GM21717 (cell line): ENCODE measurements at regions not wholly inside any gene's neighbourhood (a gene's known extent, or its start where the extent isn't known, plus 50 kb on each side); places are given as distances from the start of the nearest gene placed in this dataset.
"Not testable (repeated sequence)": the region's sequence is repeated elsewhere in the genome, so short reads cannot be mapped to it uniquely, and the experiment has no call there.

Source experiments
- ATAC-seq: cut with Tn5 transposase; IDR thresholded peaks from one replicate; pipeline ENCODE4 v1.9.1; 2021; ENCODE audit warnings: mild to moderate bottlenecking, moderate library complexity; ENCODE audit not compliant: unreplicated experiment

DNA sequence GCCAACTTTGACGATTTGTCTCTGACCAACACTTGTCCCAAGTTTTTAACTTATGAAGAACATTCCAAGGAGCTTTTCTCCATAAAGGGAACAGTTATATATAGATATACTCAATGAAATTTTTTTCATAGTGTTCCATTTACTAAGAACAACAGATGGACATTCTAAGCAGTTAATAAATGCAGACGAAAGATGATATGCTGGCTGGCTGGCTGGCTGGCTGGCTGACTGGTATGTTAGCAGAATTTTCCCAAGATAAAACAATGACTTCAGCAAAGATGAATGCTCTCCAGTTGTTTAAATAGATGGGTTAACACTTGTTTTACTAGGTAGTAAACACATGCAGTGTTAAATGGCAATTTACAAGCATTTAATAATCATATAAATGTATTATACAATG lies 62.2 kb downstream of the SPANXN3 start:
- ATAC-seq, result no peak

DNA sequence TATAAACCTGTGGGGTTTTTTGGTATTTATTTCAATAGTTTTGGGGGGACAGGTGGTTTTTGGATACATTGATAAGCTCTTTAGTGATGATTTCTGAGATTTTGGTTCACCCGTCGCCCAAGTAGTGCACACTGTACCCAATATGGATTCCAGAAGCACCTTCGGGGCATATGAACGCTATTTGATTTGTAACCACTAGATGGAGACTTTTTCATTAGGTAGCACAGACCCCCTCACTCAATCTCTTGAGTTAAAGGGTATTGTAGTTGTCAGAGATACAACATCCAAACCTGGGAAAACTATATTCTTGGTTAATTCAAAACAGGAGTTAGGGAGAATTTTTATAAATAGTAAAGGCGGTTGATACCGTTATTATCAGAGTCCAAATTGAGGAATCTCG lies 79.8 kb downstream of the SPANXN3 start:
- no peak for ATAC-seq

DNA sequence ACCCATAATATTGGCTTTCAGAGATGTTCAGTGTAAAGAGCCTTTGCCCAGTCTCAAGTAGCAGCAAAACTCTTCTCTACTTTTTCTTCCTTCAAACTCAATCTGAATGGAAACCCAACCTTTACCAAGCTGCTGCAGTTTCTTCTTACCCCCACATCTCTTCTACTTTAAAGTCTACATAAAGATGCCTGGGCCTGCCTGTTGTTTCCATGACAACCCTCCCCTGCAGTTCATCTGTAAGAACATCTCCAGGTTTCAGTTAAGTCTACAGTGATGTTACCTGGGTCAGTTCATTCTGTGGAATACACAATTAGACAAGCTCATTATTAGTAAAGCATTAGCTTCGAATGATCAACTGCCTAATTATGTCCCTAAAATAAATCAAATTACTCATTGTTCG lies 81.4 kb downstream of the SPANXN3 start:
- no peak for ATAC-seq

DNA sequence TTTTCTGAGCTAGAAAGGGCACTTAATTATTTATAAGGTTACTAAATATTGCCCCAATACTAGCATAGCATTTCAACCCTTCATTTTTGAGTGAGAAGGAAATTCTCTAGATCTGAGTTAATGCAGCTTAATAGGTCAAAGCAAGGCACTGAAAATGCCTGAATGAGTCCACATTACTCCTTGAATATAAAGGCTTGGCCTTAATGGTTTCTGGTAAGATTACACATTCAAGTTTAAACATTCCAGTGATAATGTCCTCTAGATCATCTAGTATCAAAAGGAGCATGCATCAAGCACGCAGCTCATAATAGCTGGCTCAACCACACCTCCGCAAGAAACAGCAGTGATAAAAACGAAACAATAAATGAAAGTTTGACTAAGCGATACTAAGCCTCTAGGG lies 87.5 kb downstream of the SPANXN3 start:
- no peak for ATAC-seq

DNA sequence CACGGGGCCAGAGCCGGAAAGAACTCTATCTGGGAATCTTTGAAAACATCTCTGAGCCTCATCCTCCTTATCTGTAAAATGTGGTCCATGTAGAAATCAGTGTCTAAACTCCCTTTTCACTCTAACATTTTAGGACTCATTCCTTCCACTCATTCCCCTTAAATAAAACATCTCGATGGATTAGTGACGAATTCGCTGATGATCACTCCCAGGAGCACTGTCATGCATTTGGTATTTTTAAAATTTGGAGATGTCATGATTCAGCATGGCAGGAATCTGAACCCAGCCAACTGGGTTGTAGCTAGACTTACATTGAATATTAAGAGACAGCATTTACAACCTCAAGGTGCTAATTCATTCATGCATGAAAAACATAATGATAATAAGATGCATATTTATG lies 88.1 kb downstream of the SPANXN3 start:
- no peak for ATAC-seq

DNA sequence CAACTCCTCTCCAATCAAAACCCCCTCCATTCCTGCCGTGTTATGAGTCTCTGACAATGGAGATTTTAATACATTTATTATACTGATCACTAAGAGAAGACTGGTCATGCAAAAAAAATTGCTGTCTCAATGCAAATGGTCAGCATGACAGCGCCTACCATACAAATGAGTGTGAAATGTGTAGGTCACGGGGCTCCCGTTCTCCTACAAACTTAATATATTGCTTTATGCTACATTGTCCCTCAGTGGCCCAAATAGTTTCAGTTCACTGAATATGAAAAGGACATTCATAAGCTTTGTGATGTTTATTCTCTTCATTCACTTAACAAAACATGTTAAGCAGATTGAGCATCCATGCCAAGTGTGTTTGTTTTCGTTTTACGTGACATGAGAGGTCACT lies 116.1 kb downstream of the SPANXN3 start:
- no peak for ATAC-seq

DNA sequence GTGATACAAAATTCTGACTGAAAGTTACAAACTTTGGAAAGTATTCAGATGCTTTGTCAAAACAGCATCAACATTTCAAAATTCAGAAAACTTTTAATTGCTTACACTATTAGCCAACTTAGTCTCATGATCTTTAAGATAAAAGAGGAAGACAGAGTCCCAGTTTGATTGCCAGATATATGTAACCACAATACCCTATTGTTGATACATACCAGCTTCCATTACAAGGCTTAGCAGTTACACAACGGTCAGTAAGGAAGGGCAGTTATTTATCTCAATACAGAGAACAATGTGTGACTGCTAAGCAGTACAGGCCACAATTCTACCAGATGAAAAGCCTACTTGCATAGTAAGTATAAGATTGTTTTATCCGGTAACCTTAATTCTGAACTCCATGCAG lies 138.4 kb downstream of the SPANXN3 start:
- ATAC-seq, result no peak

DNA sequence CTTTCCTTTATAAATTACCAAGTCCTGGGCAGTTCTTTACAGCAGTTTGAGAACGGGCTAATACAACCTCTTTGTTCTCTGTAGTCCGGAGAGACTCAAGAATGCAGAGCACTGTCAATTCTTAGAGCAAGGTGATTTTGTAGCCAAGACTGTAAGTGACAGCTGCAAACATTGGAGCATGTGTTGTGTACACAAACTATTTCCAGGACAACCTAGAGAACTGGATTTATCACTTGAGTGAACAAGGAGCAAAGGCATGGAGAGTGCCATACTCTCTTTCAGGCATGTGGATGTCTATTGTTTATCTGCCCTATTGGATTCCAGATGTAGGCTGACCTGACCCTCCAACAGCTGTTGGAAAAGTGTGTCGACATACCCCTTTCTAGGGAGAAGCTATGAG lies 153.9 kb downstream of the SPANXN3 start:
- no peak for ATAC-seq

DNA sequence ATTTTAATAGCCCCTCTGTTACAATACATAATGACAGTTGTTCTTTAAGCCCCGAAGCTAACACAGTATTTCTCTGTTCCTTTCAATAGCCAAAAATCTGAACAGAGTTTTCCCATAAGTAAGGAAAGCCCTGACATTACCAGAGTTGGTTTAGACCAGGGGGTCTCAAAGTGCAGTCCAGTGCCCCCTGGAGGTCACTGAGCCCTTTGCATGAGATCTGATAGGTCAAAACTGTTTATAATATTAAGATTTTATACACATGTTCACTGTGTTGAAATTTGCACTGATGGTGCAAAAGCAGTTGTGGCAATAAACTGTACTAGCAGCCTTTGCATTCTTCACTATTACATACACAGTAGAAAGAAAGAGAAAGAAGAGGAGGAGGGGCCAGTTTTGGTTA lies 177.1 kb downstream of the SPANXN3 start:
- no peak for ATAC-seq

DNA sequence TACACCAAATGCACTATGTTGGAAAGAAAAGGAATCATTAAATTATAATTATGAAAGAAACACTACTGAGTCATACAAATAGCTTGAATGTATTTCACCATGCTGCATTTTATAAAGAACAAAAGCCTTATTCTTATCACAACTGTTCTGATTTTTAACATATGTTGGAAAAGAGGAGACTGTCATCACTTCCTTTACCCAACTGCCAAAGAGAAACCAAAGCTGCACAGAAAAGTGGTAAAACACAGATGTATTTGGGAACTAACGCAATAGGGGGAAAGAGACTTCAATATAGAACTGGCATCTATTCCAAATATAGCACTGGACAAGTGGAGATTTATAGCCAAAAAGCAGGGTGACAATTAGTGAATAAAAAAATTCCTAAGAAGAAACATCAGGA lies 181.0 kb downstream of the SPANXN3 start:
- no peak for ATAC-seq

DNA sequence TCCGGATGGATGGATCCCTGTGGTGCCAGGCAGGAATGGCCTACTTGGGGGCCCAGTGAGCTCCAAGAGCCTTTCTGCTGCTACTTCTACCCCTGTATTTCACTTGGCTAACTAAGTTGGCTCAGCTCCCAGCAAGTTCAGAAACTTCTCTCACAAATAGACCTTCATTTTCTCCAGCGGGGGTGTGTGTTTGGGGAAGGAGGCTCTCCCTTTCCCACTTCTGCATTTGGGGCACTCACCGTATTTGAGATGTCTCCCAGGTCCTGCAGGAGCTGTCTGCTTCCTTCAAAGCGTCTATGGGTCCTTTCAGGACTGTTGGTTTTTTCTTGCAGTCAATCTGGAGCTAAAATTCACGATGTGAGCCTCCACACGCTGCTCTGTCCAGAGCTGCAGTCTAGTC lies 197.7 kb downstream of the SPANXN3 start:
- no peak for ATAC-seq

DNA sequence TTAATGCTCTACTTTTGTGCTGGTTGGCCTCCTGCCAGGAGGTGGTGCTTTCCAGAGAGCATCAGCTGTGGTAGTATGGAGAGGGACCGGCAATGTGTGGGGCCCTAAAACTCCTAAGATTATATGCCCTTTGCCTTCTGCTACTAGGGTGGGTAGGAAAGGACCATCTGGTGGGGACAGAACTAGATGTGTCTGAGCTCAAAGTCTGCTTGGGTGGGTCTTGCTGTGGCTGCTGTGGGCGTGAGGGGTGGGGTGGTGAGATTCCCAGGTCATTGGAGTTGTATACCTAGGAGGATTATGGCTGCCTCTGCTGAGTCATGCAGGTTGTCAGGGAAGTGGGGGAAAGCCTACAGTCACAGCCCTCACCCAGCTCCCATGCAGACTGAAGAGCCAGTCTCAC lies 198.4 kb downstream of the SPANXN3 start:
- ATAC-seq, result not testable (repeated sequence)

DNA sequence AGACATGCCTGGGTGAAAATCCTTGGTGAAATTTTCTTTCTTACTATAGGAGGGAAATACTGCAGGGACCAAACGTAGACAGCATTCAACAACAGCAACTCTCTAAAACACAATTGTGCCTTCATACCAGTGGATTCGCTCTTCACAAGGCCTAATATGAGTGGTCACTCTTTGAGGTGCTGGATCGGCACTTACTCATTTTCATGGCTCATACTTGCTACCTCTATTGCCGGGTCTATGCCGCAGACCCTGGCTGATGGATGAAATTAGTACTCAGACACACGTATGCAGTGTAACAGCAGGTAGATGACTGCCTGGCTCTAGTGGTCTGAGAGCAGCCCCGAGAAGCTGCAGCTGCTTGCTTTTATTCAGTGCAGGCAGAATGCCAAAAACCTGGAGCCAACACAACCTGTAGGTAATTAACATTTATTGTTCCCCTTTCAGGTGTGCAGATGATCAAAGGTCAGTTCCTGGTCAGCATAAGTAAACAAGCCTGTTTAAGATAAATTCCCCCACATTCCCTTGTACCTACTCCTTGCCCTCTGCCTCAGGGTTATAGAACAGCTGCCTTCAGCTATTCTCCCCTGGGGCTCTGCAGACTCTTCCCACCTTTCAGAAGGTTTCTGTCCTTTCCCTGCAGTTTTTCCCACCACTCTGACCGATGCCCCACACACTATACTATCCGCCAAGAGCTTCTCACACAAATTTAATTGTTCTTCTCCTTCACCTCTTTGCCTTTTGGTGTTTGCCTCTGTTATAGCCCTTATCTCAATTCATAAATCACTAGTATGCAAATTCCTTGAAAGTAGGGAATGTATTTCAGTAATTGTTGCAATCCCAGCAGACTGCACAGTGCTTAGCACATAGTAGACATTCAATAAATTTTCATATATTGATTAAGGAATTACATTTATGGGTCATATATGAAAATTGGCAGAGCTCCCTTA lies 210.0 kb downstream of the SPANXN3 start:
- no peak for ATAC-seq

DNA sequence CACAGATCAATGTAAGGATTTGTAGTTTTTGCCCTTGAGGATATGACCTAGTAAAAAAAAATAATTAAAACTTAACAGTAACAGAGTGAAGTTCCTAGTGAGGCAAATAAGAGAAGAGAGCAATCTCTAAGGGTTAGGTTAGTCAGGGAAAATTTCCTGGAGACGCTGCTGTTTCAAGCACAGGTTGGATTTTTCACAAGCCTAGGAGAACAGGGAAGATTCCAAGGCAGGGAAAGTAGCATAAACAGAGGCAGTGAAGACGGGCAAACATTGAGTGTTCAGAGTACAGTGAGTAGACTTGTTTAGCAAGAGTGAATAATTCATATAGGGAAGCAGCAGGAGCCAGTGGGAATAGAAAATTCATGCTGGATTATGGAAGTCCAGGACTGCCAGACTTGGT lies 212.8 kb downstream of the SPANXN3 start:
- ATAC-seq, result no peak

DNA sequence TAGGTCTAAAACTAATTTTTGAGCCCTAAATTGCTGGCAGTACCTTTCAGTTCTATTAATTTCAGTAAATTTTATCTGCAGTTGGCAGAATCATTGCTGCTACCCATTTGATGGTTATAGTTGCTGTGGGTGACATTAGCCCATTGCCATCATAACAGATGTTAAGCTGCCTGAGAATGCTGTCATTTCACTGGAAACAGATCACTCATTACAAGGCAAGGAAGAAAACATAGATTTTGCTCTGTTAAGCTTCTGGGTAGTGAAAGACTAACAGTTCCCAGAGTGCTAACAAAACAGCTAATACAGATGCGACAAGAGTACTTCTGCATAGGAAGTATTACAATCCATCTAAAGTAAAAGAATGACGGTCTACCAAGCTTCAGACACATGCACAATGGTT lies 213.2 kb downstream of the SPANXN3 start:
- no peak for ATAC-seq

DNA sequence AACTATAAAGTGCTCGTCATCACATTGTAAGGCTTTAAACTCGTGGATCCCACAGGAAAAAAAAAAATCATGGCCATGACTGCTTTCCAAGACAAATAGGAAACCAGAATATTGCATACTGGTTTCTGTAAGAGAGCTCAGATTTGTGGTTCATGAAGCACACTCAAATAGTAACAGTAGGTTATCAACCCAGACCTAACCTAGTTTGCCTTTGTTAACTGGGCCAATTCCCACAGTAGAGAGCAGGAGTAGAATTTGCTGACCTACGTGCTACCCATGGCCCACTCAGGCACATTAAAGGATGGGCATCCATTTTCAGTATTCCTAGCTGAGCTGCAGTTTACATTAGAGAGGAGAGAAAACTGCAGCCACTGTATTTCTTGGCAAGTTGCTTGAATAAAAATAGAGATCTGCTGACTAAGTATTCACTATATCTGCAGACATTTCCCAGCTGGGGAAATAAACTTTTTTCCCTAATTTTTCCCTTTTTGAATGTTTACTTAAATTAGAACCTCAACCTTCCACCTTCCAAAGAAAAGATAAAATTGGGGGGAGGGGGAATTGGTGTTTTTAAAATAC lies 218.5 kb downstream of the SPANXN3 start:
- ATAC-seq, result no peak

DNA sequence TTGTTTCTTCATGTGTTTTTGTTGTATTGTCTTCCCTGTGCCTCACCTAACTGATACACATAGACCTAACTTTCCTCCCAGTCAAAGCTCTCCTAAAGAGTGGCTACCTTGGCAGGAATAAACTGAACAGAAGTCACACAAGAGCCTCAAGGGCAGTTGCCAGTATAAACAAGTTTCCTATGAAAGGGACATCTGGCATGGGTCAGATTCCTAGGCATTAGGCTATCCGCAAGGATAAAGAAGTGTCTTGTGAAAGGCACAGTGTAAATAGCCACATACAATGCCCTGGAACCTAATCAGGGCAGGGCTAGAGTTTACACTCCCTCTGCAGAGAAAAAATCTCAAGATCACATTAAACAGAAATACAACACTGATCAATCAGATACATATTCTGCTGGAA lies 220.8 kb downstream of the SPANXN3 start:
- ATAC-seq, result no peak

DNA sequence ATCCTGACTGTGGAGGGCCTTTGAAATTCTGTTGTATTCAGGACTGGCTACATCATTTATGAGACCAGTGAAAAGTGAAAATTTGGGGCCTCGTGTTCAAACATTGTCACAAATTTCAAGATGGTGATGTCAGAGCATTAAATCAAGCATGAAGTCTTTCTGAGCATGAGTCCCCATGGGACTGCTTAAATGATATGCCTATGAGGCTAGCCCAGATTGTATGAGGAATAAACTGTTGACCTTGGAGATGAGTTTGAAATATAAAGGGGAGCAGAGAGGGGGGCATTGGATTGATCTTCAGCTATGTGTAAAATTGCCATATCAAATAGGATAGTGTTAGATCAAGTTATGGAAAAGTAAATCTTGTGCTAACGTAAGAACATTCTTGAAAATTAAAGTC lies 230.0 kb downstream of the SPANXN3 start:
- no peak for ATAC-seq

DNA sequence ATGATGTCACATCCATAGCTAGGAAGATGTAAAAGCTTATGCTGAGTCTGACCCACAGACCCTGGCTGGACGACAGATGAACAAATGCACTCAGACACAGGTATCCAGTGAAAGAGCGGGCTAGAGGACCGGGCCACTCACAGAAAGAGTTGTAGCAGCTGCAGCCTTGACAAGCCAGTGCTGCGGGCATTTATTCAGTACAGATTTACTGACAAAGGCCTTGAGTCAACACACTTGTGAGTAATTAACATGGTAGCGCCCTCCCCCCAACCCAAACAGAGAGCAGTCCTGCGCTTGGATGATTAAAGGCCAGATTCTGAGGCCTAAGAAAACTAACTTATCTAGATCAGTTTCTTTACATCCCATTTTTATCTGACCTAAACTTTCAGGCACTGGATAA lies 244.6 kb downstream of the SPANXN4 start:
- no peak for ATAC-seq

DNA sequence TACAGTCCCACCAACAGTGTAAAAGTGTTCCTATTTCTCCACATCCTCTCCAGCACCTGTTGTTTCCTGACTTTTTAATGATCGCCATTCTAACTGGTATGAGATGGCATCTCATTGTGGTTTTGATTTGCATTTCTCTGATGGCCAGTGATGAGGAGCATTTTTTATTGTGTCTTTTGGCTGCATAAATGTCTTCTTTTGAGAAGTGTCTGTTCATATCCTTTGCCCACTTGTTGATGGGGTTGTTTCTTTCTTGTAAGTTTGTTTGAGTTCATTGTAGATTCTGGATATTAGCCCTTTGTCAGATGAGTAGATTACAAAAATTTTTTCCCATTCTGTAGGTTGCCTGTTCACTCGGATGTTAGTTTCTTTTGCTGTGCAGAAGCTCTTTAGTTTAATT lies 218.9 kb downstream of the SPANXN4 start:
- ATAC-seq, result not testable (repeated sequence)

DNA sequence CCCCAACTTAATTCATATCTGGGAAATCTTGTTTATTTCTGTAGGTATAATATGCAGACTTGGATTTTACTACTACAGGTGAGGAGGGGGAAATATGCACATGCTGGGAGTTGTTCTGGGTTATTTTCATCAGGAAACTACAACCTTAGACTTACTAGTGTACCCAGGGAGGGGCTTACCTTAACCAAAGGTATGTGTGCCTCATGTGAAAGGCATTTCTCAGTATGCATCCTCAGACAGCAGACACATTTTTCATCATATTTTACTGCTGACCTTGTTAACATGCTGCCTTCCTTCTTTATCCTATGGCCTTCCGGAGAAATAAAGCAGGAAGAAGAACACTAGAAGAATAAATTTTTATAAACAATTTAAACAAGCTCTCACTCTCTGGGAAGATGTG lies 214.9 kb downstream of the SPANXN4 start:
- no peak for ATAC-seq

DNA sequence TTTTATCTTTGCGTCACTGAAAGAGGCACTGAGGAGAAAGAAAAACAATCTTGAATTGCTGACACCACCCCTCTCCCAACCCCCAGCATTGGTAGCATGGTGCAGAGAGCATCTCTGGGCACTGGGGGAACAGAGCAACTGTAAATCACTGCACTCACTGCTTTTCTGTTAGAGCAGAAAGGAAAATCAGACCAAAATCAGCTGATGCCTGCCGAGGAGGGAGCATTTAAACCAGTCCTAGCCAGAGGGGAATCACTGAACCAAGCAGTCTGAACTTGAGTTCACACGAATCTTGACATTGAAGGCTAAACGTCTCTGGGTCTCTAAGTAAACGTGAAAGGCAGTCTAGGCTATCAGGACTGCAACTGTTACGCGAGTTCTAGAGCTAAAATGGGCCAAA lies 205.8 kb downstream of the SPANXN4 start:
- no peak for ATAC-seq

DNA sequence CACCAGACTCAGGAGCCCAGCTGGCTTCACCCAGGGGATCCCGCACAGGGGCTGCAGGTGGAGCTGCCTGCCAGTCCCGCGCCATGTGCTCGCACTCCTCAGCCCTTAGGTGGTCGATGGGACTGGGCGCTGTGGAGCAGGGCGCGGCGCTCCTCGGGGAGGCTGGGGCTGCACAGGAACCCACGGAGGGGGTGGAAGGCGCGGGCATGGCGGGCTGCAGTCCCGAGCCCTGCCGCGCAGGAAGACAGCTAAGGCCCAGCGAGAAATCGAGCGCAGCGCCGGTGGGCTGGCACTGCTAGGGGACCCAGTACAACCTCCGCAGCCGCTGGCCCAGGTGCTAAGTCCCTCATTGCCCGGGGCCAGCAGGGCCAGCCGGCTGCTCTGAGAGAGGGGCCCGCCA lies 202.9 kb downstream of the SPANXN4 start:
- not testable (repeated sequence) for ATAC-seq
